ENCODE measurements at regions not wholly inside any gene's neighbourhood (a gene's known extent, or its start where the extent isn't known, plus 50 kb on each side); places are given as distances from the start of the nearest gene placed in this dataset.
A peak's percentile ranks its signal among the peaks of the same experiment; 100 is the strongest.
"Not testable (repeated sequence)": the region's sequence is repeated elsewhere in the genome, so short reads cannot be mapped to it uniquely, and the experiment has no call there.

GRCh38 chr16:85220964-85221731, 108.9 kb upstream of the CIBAR2 start:
- DNase-seq (ENCODE audit: low read depth, low spot score): peak; percentile 63

- DNase-seq (ENCODE audit: low read depth, low spot score): no peak
These were observed 109.5 kb upstream of the CIBAR2 start for GRCh38 chr16:85221771-85222154.

GRCh38 chr16:85222155-85222863, 110.0 kb upstream of the CIBAR2 start:
- DNase-seq (ENCODE audit: low read depth, low spot score): peak; percentile 68

- DNase-seq (ENCODE audit: low read depth, low spot score): no peak
These were observed 113.0 kb upstream of the CIBAR2 start for GRCh38 chr16:85225257-85225656.

- DNase-seq (ENCODE audit: low read depth, low spot score): no peak
These were observed 113.4 kb upstream of the CIBAR2 start for GRCh38 chr16:85225721-85226120.

- DNase-seq (ENCODE audit: low read depth, low spot score): peak; percentile 46
These were observed 115.0 kb upstream of the CIBAR2 start for GRCh38 chr16:85227084-85227945.

- DNase-seq (ENCODE audit: low read depth, low spot score): peak; percentile 83
These were observed 115.9 kb upstream of the CIBAR2 start for GRCh38 chr16:85227946-85228862.

- no peak for DNase-seq (ENCODE audit: low read depth, low spot score)
These were observed 116.7 kb upstream of the CIBAR2 start for GRCh38 chr16:85228970-85229430.

- no peak for DNase-seq (ENCODE audit: low read depth, low spot score)
These were observed 117.7 kb upstream of the CIBAR2 start for GRCh38 chr16:85229869-85230462.

- not testable (repeated sequence) for DNase-seq (ENCODE audit: low read depth, low spot score)
These were observed 118.6 kb upstream of the CIBAR2 start for GRCh38 chr16:85230764-85231383.

GRCh38 chr16:85231959-85232358, 119.7 kb upstream of the CIBAR2 start:
- DNase-seq (ENCODE audit: low read depth, low spot score): no peak

GRCh38 chr16:85232369-85233142, 120.3 kb upstream of the CIBAR2 start:
- no peak for DNase-seq (ENCODE audit: low read depth, low spot score)

GRCh38 chr16:85233516-85233915, 121.2 kb upstream of the CIBAR2 start:
- no peak for DNase-seq (ENCODE audit: low read depth, low spot score)

GRCh38 chr16:85234310-85235204, 122.3 kb upstream of the CIBAR2 start:
- peak; percentile 98 for DNase-seq (ENCODE audit: low read depth, low spot score)

GRCh38 chr16:85235991-85236817, 123.9 kb upstream of the CIBAR2 start:
- no peak for DNase-seq (ENCODE audit: low read depth, low spot score)

- DNase-seq (ENCODE audit: low read depth, low spot score): no peak
These were observed 124.5 kb upstream of the CIBAR2 start for GRCh38 chr16:85236818-85237150.

GRCh38 chr16:85237817-85238216, 125.5 kb upstream of the CIBAR2 start:
- no peak for DNase-seq (ENCODE audit: low read depth, low spot score)
